Large intestine (tissue), 3 donors: ENCODE measurements at regions not wholly inside any gene's neighbourhood (a gene's known extent, or its start where the extent isn't known, plus 50 kb on each side); places are given as distances from the start of the nearest gene placed in this dataset.

Experiments used
- DNase-seq, 2 donors: peaks; one replicate each; pipeline versions ENCODE4 v3.0.0 to v3.0.0-alpha.2; 2013
- H3K27ac ChIP-seq: one replicate; pipeline ENCODE4 v1.5.1; 2013; ENCODE audit warnings: low read length
- H3K27me3 ChIP-seq: 2 replicates; pipeline ENCODE4 v1.6.1; 2013; ENCODE audit warnings: low read length; ENCODE audit not compliant: control insufficient read depth, insufficient read depth
- H3K36me3 ChIP-seq: 2 replicates; pipeline ENCODE4 v1.6.1; 2013; ENCODE audit warnings: low read length; ENCODE audit not compliant: control insufficient read depth, insufficient read depth
- H3K4me1 ChIP-seq: one replicate; pipeline ENCODE4 v1.6.1; 2013; ENCODE audit warnings: low read length; ENCODE audit not compliant: control insufficient read depth, insufficient read depth
- H3K4me3 ChIP-seq: one replicate; pipeline ENCODE4 v1.5.1; 2013; ENCODE audit warnings: low read length
- H3K9me3 ChIP-seq: one replicate; pipeline ENCODE4 v1.6.1; 2013; ENCODE audit warnings: mild to moderate bottlenecking, low read depth, low read length, moderate library complexity; ENCODE audit not compliant: control insufficient read depth
- WGBS: methylation state at CpG from one replicate; pipeline ENCODE4 v1.1.5; 2013; ENCODE audit warnings: low lambda C conversion rate; ENCODE audit not compliant: insufficient coverage; 5-methylcytosine and 5-hydroxymethylcytosine counted together

DNA sequence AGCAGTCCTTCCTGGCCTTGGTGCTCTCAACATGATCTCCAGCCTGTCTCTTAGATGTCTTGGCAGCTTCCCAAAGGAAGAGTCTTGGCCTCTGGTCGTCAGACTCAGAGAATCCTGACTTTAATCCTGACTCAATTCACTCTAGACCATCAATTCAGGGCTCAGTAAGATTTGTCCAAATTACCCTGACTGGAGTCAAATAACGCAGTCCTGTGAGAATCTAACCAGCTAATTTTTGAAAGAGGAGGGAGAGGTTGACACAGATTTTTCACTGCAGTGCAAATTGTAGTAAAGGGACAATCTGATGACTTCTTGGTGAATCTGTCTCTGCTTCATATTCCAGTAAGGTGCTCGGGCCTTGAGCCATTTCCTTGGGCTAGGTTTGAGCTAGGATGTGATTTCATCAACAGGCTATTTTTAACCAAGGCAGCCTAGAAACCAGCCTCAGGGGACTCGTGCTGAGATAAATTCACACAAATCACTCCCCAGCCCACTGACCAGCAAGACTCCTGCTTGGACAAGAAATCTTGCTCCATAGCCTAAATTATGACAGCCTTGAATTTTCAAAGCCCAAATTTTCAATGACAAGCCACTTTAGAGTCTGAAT, 257.4 kb downstream of the ENC1 start:
- no CpG with 5 or more reads among the region's 4 CpGs for WGBS
- H3K27me3 ChIP-seq: no peaks in the 10 kb centered on the region
- no peak overlapping the region for H3K27ac ChIP-seq
- H3K36me3 ChIP-seq: no peaks in the 10 kb centered on the region
- H3K4me3 ChIP-seq: no peak overlapping the region
- H3K4me1 ChIP-seq: peaks cover 11% of the 10 kb centered on the region
- no peak for DNase-seq
- no peaks in the 10 kb centered on the region for H3K9me3 ChIP-seq

DNA sequence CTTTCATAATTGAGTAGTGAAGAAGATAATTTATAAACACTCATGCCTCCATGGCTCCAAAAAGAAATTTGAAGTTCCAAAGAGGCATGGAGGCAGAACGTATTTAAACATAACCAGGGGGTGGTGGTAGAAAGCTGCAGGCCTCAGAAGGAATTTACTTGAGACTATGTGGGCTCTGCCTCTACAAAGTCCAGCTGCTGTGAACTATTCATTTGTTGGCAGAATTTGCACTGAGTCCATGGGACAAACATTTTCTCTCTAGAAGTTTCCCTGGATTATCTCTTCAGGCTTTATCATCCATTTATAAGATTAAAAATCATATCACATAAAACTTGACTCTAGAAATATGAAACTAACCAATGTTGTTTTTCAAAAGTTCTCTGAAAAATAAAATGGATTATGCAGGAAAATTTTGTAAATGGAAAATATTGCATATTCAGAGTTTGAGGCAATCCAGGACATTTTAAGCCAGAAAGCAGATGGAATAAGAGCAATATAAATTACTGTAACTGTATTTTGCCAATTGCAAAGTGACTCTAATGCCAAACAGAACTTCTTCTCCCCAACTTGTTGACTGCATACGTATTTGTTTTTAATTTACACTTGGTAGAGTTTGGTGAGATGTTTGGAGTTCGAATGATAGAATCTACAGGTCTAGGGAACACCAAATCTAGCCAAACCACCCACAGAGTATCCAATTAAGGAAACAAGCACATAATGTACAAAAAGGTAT, 258.2 kb downstream of the ENC1 start:
- H3K27me3 ChIP-seq: no peaks in the 10 kb centered on the region

DNA sequence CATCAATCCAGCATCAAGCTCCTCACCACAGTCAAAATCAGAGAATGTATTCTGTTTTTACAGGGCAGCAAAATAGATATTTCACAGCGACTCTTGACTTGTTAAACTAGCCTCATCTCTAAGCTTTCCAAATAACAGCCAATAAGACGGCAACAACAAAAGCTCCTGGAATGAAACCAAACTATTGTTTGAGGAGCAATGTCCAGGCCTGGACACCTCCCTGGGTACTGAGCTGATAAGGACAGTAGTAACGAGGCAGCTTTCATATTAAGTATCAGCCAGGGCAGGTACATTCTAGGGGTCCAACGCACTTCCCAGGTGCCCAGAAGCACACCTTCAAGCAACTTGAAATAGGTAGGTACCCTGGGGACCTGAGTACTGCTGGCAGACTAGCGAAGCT, 260.3 kb downstream of the ENC1 start:
- Histone ChIP-seq H3K4me3 (no peak overlapping the region), H3K4me1 (peaks cover 11% of the 10 kb centered on the region), H3K9me3 (no peaks in the 10 kb centered on the region), H3K27me3 (no peaks in the 10 kb centered on the region), H3K27ac (no peak overlapping the region), H3K36me3 (no peaks in the 10 kb centered on the region)
- no CpG with 5 or more reads among the region's 5 CpGs for WGBS
- no peak for DNase-seq

More for the DNA sequence above, 258.2 kb downstream of the ENC1 start:
- no peaks in the 10 kb centered on the region for H3K36me3 ChIP-seq
- no peak for DNase-seq
- H3K4me3 ChIP-seq: no peak overlapping the region
- H3K9me3 ChIP-seq: no peaks in the 10 kb centered on the region
- WGBS: 75% methylated on average over 1 of the region's 3 CpGs
- H3K27ac ChIP-seq: no peak overlapping the region
- H3K4me1 ChIP-seq: peaks cover 11% of the 10 kb centered on the region

DNA sequence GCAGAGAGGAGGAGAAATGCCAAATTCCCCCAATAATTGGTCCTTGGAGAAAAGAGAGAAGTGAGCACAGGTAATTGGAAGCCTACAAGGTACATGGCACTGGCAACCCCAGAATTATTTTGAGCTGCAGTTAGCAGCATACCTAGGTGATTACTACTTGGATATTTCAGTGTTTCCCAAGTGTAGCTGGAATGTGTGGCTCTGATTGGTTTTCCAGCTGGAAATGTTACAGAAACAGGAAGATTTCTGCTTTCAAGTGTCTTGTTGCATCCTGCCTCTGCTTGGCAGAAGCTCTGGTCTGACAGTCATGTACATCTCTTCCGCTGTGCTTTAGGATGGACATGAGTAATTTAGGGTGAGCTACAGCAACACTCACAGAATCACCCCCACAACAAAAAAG, 262.1 kb downstream of the ENC1 start:
- Histone ChIP-seq H3K4me3 (no peak overlapping the region), H3K27ac (no peak overlapping the region), H3K36me3 (no peaks in the 10 kb centered on the region), H3K4me1 (peaks cover 15% of the 10 kb centered on the region), H3K27me3 (no peaks in the 10 kb centered on the region), H3K9me3 (no peaks in the 10 kb centered on the region)
- no peak for DNase-seq
- no CpG with 5 or more reads among the region's 1 CpG for WGBS

DNA sequence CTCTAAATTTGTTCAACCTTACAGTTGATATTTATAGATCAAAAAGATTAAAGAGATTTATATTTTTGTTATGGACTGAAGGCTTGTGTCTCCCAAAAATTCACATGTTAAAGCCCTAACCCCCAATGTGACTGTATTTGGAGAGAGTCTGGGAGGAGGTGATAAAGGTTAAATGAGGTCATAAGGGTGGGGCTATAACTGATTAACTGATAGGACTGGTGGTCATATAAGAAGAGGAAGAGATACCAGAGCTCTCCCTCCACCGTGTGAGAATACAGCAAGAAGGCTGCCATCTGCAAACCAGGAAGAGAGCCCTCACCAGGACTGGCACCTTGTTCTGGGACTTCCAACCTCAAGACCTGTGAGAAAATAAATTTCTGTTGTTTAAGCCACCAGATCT, 264.3 kb downstream of the ENC1 start:
- no CpG with 5 or more reads among the region's 1 CpG for WGBS
- no peaks in the 10 kb centered on the region for H3K9me3 ChIP-seq
- no peak for DNase-seq

DNA sequence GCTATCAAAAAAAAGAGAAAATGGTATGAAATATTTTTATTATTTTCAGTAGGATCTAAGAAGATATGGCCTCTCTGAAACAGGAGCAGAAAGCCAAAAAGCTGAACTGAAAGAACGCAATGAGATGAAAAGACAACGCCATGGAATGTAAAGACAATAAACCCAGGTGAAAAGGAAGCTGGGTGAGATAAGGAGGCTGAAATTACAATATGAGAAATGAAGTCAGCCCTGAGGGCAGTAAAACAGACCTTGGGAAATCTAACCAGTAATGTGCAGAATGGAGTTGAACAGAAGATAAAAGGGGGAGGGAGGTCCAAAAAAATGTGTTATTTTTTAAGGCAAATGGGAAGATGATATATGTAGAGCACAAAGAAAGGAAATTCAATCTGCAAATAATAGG, 265.3 kb downstream of the ENC1 start:
- peak; percentile 35 to 72 for DNase-seq
- no peaks in the 10 kb centered on the region for H3K27me3 ChIP-seq
- 17% methylated on average over 2 of the region's 2 CpGs for WGBS
- H3K27ac ChIP-seq: peak overlapping the region; percentile 50
- H3K4me3 ChIP-seq: no peak overlapping the region
- no peaks in the 10 kb centered on the region for H3K36me3 ChIP-seq
- peaks cover 12% of the 10 kb centered on the region for H3K4me1 ChIP-seq
- no peaks in the 10 kb centered on the region for H3K9me3 ChIP-seq

More for the DNA sequence above, 264.3 kb downstream of the ENC1 start:
- no peaks in the 10 kb centered on the region for H3K27me3 ChIP-seq
- no peak overlapping the region for H3K27ac ChIP-seq
- H3K36me3 ChIP-seq: no peaks in the 10 kb centered on the region
- H3K4me1 ChIP-seq: peaks cover 15% of the 10 kb centered on the region
- no peak overlapping the region for H3K4me3 ChIP-seq

DNA sequence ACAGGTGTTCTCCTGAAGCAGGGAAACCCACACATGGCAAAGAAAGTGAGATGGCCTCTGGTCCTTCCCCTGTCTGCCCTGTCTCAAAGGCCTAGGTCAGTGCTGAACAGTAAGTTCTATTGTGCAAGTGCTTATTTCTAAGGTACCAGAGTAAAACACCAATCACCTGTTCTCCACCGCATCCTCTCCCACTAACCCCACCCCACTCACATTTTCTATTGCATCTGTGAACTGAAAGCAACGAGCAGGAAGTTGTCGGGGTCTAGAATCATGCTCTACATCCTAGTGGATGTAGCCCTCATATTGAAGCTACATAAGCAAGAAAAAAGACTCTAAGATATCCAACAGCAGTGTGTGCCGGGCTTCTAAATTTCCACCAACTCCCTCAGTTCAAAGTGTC, 265.9 kb downstream of the ENC1 start:
- no peaks in the 10 kb centered on the region for H3K36me3 ChIP-seq
- peak overlapping the region; percentile 50 for H3K27ac ChIP-seq
- no peak for DNase-seq
- WGBS: 100% methylated on average over 1 of the region's 4 CpGs
- peaks cover 11% of the 10 kb centered on the region for H3K4me1 ChIP-seq
- no peaks in the 10 kb centered on the region for H3K9me3 ChIP-seq
- H3K4me3 ChIP-seq: no peak overlapping the region
- no peaks in the 10 kb centered on the region for H3K27me3 ChIP-seq

DNA sequence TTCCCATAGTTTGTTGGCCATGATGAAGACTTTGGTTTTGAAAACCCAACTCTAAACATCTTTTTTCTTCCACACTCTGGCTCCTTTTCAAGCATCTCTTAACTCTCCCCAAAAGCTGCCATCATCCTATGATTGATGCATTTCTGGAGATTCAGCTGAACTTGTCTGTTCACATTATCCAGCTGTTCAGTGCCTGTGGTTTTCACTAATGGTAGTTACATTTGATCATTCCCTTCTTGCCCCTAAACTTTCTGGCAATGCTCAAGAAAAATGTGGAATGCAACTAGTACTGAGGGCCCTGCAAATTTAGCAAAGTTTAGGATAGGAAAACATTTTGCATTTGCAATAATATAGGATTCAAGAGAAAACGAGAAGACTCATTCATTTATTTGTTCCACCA, 267.5 kb downstream of the ENC1 start:
- WGBS: no CpG with 5 or more reads among the region's 1 CpG
- no peaks in the 10 kb centered on the region for H3K27me3 ChIP-seq
- H3K27ac ChIP-seq: no peak overlapping the region
- H3K9me3 ChIP-seq: no peaks in the 10 kb centered on the region
- H3K36me3 ChIP-seq: no peaks in the 10 kb centered on the region
- H3K4me1 ChIP-seq: peaks cover 8% of the 10 kb centered on the region
- no peak for DNase-seq
- H3K4me3 ChIP-seq: no peak overlapping the region

DNA sequence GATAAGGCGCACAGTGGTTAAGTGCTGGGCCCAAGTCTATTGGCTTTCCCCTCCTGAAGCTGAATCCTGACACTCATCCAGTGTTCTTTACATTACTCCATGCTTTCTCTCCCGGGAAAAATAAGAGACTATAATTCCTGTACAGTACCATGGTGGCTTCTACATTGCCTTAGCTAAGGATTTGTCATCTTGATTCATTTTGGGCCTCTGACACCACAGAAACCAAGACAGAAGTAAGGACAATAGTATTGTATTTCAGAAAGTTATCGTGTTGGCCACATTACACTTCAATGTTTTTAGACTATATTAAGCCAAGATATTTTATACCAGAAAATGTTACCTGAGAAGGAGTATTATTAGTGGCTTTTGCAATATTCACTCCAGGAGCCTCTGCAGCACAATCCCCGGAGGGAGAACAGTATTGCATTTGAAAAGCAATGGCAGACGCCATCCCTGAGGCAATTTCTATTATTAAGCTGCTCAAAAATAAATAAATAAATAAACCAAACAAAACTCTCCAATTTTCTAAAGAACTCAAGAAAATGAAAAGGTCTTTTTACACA, 267.9 kb downstream of the ENC1 start:
- Histone ChIP-seq H3K9me3 (no peaks in the 10 kb centered on the region), H3K27me3 (no peaks in the 10 kb centered on the region), H3K27ac (no peak overlapping the region), H3K36me3 (no peaks in the 10 kb centered on the region), H3K4me3 (no peak overlapping the region), H3K4me1 (peaks cover 9% of the 10 kb centered on the region)
- no peak for DNase-seq
- no CpG with 5 or more reads among the region's 5 CpGs for WGBS

DNA sequence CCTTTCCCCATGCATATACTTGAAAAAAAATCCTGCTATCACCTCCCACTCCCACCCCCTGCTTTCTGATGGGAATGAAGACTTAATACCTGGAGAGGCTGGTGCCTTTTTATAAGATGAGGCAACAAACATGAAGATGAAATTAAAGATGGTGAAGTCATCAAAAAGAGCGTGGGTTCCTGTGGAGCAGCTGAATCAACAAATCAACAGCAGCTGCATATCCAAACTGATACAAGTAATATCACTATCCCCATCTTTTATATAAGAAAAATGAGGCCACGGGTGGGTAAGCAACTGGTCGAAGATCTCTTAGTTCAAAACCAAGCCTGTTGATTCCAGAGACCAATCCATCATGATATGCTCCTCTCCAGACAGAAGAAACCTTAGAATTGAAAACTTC, 268.5 kb downstream of the ENC1 start:
- DNase-seq: no peak
- WGBS: 100% methylated on average over 1 of the region's 3 CpGs
- Histone ChIP-seq H3K9me3 (no peaks in the 10 kb centered on the region), H3K36me3 (no peaks in the 10 kb centered on the region), H3K27me3 (no peaks in the 10 kb centered on the region), H3K4me1 (peaks cover 14% of the 10 kb centered on the region), H3K4me3 (no peak overlapping the region), H3K27ac (no peak overlapping the region)
